Activated CD8-positive, alpha-beta memory T cell treated with anti-CD3 and anti-CD28 coated beads, Interleukin-2, amount 50 U/mL, for 48 hours (primary cell): ENCODE measurements at regions not wholly inside any gene's neighbourhood (a gene's known extent, or its start where the extent isn't known, plus 50 kb on each side); places are given as distances from the start of the nearest gene placed in this dataset.
"Not testable (repeated sequence)": the region's sequence is repeated elsewhere in the genome, so short reads cannot be mapped to it uniquely, and the experiment has no call there.

ENCODE experiments used
- DNase-seq: peaks from one replicate; pipeline ENCODE4 v3.0.0-alpha.2; 2020

- DNase-seq: no peak
Observed at GRCh38 chr16:65822148-65822547, 544.3 kb upstream of the CDH5 start.

- no peak for DNase-seq
Observed at GRCh38 chr16:65819136-65819898, 547.2 kb upstream of the CDH5 start.

- no peak for DNase-seq
Observed at GRCh38 chr16:65817799-65818198, 548.7 kb upstream of the CDH5 start.

DNA sequence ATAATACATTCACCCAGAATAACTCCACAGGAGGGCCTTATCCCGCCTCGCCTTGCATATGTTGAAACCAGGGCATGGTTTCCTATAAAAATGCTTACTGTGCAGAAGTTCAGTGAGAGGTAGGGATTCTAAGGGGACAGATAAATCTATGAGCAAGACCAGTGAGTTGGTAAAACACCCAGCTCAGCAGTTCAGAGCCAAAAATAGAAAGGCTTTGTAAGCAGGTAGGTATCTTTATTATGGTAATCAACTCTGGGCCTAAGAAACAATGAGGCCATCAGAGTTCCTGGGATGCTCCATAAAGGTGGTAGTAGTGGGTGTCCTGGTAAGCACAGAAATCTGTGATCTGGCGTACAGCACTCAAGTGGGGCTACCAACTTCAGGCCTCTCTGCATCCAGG lies 549.4 kb upstream of the CDH5 start:
- DNase-seq: no peak

DNA sequence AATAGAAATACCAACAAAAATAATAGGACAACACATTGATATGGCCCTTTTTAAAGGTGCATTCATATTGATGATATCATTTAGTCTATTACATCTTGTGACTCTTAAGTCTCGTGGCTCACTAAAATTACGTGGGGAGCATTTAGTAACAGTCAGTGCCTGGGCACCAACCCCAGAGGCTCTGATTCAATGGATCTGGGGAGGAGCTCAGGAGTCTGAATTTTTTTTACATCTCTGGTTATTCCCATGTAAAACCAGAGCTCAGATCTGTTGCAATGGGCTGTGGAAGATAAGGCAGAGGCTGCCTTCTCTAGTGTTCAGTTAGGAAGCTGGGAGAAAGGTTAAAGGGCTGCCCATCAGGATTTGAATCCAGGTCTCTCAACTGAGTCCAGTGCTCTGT lies 549.9 kb upstream of the CDH5 start:
- no peak for DNase-seq

DNA sequence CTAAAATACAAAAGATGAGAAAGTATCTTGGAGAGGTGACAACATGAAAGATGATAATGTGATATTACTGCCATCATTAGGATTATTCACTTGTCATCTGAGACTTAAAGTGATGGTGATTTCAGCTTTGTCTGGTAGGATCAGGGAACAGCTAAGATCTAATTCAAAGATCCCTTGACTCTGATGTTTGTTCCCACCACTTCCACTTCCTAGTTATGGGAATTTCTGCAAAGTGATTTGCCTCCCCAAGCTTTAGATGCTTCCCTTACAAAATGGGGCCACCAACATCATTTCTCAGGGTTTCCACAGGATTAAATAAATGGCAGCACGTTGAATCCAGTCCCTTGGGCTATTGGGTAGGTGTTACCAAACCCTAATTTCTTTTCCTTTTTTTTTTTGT lies 550.8 kb upstream of the CDH5 start:
- no peak for DNase-seq

DNA sequence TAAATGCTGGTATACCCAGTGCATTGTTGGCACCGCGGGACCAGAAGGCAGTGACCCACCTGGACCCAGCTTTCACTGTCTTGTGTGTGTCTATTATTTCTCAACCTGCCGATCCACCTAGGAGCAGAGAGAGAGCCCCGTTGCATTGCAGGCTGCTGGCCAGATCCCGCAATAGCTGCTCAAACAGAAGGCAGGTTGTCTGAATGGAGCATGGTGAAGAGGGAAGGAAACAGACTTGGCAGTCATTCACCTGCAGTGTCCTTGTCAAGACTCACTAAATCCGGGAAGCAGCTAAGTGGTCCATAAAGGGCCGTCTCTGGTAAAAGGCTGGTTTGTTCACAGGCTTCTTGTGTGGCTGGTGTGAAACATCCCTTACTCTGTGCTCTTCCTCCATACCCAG lies 552.6 kb upstream of the CDH5 start:
- DNase-seq: not testable (repeated sequence)

GRCh38 chr16:65809627-65810026 lies 556.9 kb upstream of the CDH5 start:
- no peak for DNase-seq

- no peak for DNase-seq
Observed at GRCh38 chr16:65808790-65809189, 557.7 kb upstream of the CDH5 start.

GRCh38 chr16:65807858-65808257 lies 558.6 kb upstream of the CDH5 start:
- DNase-seq: no peak

DNA sequence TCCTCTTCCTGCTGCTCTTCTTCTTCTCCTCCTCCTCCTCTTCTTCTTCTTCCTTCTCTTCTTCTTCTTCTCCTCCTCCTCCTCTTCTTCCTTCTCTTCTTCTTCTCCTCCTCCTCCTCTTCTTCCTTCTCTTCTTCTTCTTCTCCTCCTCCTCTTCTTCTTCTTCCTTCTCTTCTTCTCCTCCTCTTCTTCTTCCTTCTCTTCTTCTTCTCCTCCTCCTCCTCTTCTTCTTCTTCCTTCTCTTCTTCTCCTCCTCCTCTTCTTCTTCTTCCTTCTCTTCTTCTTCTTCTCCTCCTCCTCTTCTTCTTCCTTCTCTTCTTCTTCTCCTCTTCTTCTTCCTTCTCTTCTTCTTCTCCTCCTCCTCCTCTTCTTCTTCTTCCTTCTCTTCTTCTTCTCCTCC lies 560.8 kb upstream of the CDH5 start:
- not testable (repeated sequence) for DNase-seq

DNA sequence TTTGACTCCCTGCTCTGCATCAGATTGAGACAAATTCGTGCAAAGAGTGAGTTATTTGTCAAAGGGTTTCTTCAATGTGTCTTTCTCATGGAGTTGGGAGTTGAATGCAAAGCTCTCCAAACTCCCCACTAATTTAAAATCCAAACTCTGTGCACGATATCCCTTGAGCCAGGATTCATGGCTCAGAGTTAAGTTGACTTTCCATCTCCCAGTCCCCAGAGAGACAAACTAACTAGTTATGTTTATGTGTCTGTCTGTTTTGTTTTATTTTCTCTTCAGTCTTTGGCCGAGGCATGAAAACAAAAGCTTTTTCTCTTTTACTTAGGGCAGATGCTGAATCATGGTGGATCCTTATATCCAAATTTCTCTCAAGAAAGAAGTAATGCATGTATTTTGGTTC lies 570.0 kb upstream of the CDH5 start:
- no peak for DNase-seq

DNA sequence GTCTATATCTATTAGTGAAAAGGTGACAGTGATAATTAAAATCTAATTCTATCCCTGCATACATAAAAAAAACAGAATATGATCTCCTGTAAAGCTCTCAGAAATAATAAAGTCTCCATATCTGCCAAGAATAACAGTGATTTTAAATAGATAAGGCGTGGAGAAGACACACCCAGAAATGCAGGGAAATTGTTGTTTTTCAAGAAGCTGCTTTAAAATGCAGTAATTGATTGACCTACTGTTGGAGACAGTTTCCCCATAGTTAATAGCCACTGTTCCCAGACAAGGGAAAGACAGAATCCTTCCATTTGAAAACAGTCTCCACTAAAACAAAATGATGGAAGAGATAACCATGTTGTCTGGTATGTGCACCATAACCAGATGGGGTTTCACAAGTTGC lies 571.5 kb upstream of the CDH5 start:
- DNase-seq: no peak

DNA sequence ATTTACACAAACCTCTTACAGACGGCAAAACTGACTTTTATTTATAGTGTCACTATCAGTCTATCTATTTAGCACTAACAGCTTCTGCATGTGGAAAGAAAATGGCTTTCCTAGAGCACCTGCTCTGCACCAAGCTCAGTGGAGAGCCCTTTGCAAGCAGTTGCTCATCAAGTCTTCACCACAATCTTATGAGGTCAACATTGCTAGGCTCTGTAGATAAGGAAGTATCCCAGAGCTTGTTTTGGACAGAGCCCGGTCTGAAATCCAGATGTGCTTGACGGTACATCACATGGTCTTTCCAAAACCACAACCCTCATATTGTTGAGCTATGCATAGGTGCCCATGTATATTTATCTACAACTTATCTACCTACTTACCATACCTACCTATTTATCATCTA lies 572.7 kb upstream of the CDH5 start:
- no peak for DNase-seq

- DNase-seq: no peak
Observed at GRCh38 chr16:65790768-65791167, 575.7 kb upstream of the CDH5 start.

GRCh38 chr16:65789161-65789945 lies 577.1 kb upstream of the CDH5 start:
- DNase-seq: no peak

DNA sequence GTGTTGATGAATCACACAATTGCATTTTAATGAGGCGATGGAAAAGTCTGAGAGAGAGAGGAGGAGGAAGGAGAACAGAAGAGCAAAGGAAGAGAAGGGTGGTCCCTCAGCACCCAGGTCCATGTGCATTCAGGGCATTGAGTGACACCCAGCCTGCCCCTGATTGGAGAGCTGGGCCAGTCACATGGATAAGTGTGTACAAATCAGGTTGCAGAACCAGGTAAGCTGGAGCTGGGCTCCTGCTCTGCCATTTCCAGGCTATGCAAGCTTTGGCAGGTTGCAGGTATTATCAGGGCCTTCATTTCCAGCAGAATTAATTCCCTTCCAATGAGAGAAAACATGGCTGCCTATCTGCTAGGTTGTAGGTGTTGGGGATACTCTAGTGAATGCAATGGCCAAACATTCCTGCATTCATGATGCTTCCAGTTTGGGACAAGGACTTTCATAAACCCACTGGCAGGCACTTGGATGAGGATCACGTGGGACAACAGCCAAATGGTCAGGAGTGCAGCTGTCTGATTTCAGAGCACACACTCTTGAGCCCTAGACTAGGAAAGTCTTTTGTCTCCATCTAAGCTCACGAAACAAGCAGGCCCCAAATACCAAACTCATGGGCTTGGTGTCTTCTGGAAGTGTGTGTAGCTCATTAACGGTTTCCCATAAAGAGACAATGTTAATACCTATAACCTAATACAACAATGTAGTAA lies 577.9 kb upstream of the CDH5 start:
- no peak for DNase-seq

DNA sequence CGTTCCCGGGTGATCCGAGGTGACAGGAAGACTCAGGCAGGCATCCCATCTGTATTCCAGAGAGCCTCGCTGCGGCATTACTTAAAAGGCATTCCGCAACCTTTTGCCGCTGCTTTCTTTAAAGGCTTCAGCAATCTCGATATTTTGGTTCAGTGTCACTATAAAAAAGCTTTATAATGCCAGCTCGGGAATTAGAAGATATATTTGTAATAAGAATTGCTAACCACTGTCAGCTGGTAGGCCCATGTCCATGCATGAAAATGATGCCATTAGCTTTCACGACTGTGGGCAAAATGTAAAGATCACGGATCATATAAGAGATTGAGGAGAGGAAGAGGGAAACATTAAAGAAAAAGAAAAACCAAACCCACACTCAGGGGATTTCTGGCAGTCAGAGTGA lies 578.6 kb upstream of the CDH5 start:
- no peak for DNase-seq

GRCh38 chr16:65786916-65787315 lies 579.6 kb upstream of the CDH5 start:
- DNase-seq: no peak

- no peak for DNase-seq
Observed at GRCh38 chr16:65783709-65784474, 582.6 kb upstream of the CDH5 start.

DNA sequence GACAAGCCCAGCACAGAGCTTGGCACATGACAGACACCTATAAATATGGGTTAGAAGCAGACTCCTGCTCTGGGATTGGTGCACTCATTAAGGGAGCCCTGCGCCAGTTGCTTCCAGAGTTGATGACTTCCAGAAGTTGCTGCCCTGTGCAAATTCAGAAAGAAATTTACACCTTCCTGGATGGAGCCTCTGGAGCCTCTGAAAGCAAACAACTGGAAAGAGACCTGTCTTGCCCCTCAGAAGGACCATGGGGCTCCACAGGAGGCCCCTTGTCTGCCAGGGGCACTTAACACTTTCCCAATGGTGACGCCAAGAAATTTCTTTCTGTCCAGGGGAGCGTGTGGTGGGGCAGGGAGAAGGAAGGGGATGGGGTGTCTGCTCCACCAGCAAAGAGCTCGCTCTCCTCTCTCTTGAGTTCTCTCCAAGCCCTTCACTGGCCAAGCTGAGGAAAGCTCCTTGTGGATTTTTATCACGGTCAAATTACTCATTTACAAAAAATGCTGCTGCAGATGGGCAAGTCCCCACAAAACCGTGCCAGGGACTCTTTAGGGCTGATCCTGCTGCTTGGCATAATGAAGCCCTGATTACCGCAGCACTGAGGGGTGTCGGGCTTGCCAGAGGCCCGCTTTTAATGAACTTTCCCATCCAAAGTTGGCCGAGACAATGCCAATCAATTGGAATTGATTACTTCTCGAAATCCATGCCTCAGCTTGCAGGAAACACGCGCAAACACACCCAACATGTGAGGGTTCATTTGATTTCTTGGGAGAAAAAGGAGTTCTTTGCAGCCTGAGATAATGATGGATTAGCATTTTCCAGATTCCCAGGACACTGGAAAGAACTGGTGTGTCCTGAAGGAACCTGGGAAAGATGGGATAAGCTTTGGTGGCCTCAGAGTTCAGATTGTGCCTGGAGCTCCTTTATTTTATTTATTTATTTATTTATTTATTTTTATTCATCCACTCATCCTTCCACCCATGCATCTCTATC lies 583.6 kb upstream of the CDH5 start:
- no peak for DNase-seq

- DNase-seq: no peak
Observed at GRCh38 chr16:65781855-65782254, 584.6 kb upstream of the CDH5 start.
